ENCODE measurements at regions not wholly inside any gene's neighbourhood (a gene's known extent, or its start where the extent isn't known, plus 50 kb on each side); places are given as distances from the start of the nearest gene placed in this dataset.
"Not testable (repeated sequence)": the region's sequence is repeated elsewhere in the genome, so short reads cannot be mapped to it uniquely, and the experiment has no call there.

DNA sequence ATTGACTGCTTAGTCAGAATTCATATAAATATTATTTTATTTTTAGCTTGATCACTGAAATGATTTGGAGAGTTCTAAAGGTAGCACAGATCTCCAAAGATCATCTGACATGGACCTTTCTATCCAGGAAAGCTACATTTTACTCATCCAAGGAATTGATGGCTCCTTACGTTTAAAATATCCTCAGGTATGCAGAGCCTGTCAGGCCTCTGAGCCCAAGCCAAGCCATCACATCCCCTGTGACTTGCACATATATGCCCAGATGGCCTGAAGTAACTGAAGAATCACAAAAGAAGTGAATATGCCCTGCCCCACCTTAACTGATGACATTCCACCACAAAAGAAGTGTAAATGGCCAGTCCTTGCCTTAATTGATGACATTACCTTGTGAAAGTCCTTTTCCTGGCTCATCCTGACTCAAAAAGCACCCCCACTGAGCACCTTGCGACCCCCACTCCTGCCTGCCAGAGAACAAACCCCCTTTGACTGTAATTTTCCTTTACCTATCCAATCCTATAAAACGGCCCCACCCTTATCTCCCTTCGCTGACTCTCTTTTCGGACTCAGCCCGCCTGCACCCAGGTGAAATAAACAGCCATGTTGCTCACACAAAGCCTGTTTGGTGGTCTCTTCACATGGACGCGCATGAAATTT is 411.6 kb upstream of the RORB start:
- H3K4me1 Mint-ChIP-seq (ENCODE audit: low read depth); H3K9me3 Mint-ChIP-seq; H3K27me3 Mint-ChIP-seq (ENCODE audit: low read depth); H3K27ac Mint-ChIP-seq; H3K4me3 Mint-ChIP-seq; H3K36me3 Mint-ChIP-seq (ENCODE audit: low read depth): not testable (repeated sequence)

DNA sequence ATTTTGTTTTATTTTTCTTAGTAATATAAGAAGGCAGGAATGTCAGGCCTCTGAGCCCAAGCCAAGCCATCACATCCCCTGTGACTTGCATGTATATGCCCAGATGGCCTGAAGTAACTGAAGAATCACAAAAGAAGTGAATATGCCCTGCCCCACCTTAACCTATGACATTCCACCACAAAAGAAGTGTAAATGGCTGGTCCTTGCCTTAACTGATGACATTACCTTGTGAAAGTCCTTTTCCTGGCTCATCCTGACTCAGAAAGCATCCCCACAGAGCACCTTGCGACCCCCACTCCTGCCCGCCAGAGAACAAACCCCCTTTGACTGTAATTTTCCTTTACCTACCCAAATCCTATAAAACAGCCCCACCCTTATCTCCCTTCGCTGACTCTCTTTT is 406.2 kb upstream of the RORB start:
- not testable (repeated sequence) for H3K9me3 Mint-ChIP-seq; H3K4me1 Mint-ChIP-seq (ENCODE audit: low read depth); H3K27ac Mint-ChIP-seq

DNA sequence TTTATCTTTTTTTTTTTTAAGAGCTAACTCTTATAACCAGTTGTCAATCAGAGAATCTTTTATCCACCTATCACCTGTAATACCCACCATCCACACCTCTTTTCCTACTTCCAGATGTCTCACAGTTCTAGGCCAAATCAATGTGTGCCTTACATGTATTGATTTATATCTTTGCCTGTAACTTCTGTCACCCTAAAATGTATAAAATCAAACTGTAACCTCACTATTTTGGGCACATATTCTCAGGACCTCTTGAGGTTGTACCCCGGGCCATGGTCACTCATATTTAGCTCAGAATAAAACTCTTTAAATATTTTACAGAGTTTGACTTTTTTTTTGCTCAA is 404.7 kb upstream of the RORB start:
- Mint-ChIP-seq H3K27ac (no peak overlapping the region), H3K9me3 (no peaks in the 10 kb centered on the region), H3K4me3 (no peak overlapping the region), H3K27me3 (ENCODE audit: low read depth) (no peaks in the 10 kb centered on the region), H3K36me3 (ENCODE audit: low read depth) (no peaks in the 10 kb centered on the region), H3K4me1 (ENCODE audit: low read depth) (no peaks in the 10 kb centered on the region)

More for the DNA sequence above, 406.2 kb upstream of the RORB start:
- H3K36me3 Mint-ChIP-seq (ENCODE audit: low read depth); H3K4me3 Mint-ChIP-seq; H3K27me3 Mint-ChIP-seq (ENCODE audit: low read depth): not testable (repeated sequence)

DNA sequence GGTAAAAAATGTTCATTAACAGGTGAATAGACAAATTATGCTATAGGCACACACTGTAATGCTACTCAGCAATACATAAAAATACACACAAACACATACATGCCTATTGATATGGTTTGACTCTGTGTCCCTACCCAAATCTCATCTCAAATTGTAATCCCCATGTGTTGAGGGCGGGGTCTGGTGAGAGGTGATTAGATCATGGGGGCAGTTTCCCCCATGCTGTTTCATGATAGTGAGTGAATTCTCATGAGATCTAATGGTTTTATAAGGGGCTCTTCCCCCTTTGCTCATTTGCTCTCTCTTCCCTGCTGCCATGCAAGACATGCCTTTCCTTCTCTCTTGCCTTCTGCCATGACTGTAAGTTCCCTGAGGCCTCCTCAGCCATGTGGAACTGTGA is 403.1 kb upstream of the RORB start:
- H3K27ac Mint-ChIP-seq; H3K4me1 Mint-ChIP-seq (ENCODE audit: low read depth); H3K27me3 Mint-ChIP-seq (ENCODE audit: low read depth); H3K9me3 Mint-ChIP-seq; H3K4me3 Mint-ChIP-seq; H3K36me3 Mint-ChIP-seq (ENCODE audit: low read depth): not testable (repeated sequence)

DNA sequence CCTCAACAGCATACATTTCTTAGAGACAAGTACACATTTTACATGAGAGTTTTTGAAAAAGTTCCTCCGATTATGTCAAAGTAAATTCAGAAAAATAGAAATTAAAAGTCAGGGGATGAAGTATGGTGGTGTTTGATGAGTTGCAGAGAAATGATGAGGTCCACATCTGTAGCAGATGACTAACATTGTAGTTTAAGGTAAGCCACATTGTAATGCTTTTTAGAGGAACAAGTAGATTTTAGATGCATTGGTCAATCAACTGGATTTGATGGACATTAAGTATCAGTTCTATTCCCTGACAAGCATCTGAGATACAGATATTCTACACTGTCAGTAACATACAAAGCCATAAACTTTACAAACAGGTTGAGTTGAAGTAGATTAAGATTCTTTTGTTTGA is 402.4 kb upstream of the RORB start:
- H3K27ac Mint-ChIP-seq: no peak overlapping the region
- no peaks in the 10 kb centered on the region for H3K9me3 Mint-ChIP-seq
- no peak overlapping the region for H3K4me3 Mint-ChIP-seq
- no peaks in the 10 kb centered on the region for H3K27me3 Mint-ChIP-seq (ENCODE audit: low read depth)
- H3K4me1 Mint-ChIP-seq (ENCODE audit: low read depth): no peaks in the 10 kb centered on the region
- H3K36me3 Mint-ChIP-seq (ENCODE audit: low read depth): no peaks in the 10 kb centered on the region

DNA sequence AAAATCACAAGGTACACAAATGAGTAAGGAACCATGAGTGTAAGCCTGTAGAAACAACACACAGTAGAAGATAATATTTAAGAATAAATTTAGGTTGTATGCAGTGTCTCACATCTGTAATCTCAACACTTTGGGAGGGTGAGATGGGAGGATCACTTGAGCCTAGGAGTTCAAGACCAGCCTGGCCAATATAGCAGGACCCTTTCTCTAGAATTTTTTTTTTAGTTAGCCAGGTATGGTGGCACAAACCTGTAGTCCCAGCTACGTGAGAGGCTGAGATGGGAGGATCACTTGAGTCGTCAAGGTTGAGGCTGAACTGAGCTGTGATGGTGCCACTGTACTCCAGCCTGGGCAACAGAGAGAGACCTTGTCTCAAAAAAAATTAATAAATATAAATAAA is 401.2 kb upstream of the RORB start:
- no peak overlapping the region for H3K27ac Mint-ChIP-seq
- no peaks in the 10 kb centered on the region for H3K4me1 Mint-ChIP-seq (ENCODE audit: low read depth)
- H3K36me3 Mint-ChIP-seq (ENCODE audit: low read depth): no peaks in the 10 kb centered on the region
- no peak overlapping the region for H3K4me3 Mint-ChIP-seq
- H3K9me3 Mint-ChIP-seq: no peaks in the 10 kb centered on the region
- H3K27me3 Mint-ChIP-seq (ENCODE audit: low read depth): no peaks in the 10 kb centered on the region

DNA sequence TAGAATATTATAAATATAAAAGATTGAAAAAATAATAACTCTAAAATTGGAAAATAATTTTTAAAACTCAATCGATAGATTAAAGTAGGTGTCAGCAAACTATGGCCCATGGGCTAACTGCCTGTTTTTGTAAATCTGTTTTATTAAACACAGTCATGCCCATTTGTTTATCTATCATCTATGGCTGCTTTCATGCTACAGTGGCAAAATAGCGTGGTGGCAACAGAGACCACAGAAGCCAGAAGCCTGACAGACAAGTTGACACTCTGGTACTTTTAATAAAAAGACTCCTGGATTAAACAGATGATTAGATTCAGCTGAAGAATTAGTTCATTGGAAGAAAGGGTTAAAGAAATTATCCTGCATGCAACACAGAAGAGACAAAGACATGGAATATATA is 400.7 kb upstream of the RORB start:
- Mint-ChIP-seq H3K4me1 (ENCODE audit: low read depth) (no peaks in the 10 kb centered on the region), H3K36me3 (ENCODE audit: low read depth) (no peaks in the 10 kb centered on the region), H3K9me3 (no peaks in the 10 kb centered on the region), H3K27me3 (ENCODE audit: low read depth) (no peaks in the 10 kb centered on the region), H3K27ac (no peak overlapping the region), H3K4me3 (no peak overlapping the region)

DNA sequence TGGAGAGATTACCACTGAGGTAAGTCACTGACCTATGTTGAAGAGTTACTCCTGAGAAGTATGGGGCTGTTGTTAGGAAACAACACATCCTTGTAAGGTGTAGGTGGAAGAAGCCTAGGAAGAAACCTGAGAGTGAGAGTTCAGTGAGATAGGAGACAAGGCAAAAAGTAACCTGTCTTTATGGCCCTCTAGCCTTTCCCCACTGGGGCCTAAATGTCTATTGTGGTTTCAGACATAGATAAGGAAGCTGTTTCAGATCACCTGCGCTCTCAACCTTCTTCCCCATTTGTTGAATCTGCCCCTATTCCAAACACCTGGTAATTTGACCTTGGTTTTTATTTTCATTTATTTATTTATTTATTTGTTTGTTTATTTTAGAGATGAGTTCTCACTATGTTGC is 397.1 kb upstream of the RORB start:
- Mint-ChIP-seq H3K9me3 (peaks cover 8% of the 10 kb centered on the region), H3K36me3 (ENCODE audit: low read depth) (no peaks in the 10 kb centered on the region), H3K27me3 (ENCODE audit: low read depth) (no peaks in the 10 kb centered on the region), H3K4me3 (no peak overlapping the region), H3K4me1 (ENCODE audit: low read depth) (no peaks in the 10 kb centered on the region), H3K27ac (no peak overlapping the region)

DNA sequence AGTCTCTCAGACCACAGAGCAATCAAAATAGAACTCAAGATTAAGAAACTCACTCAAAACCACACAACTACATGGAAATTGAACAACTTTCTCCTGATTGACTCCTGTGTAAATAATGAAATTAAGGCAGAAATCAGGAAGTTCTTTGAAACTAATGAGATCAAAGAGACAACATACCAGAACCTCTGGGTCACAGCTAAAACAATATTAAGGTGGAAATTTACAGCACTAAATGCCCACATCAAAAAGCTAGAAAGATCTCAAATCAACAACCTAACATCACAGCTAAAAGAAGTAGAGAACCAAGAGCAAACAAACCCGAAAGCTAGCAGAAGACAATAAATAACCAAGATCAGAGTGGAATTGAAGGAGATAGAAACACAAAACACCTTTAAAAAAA is 395.0 kb upstream of the RORB start:
- not testable (repeated sequence) for H3K4me3 Mint-ChIP-seq; H3K27me3 Mint-ChIP-seq (ENCODE audit: low read depth); H3K4me1 Mint-ChIP-seq (ENCODE audit: low read depth); H3K27ac Mint-ChIP-seq; H3K36me3 Mint-ChIP-seq (ENCODE audit: low read depth); H3K9me3 Mint-ChIP-seq

DNA sequence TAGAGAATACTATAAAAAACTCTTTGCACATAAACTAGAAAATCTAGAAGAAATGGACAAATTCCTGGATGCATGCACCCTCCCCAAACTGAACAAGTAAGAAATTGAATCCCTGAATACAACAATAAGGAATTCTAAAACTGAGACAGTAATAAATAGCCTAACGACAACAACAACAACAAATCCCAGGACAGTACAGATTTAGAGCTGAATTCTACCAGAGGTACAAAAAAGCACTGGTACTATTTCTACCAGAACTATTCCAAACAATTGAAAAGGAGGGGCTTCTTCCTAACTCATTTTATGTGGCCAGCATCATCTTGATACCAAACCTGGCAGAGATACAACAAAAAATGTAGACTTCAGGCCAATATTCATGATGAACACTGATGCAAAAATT is 394.4 kb upstream of the RORB start:
- H3K27me3 Mint-ChIP-seq (ENCODE audit: low read depth): no peaks in the 10 kb centered on the region
- H3K36me3 Mint-ChIP-seq (ENCODE audit: low read depth): no peaks in the 10 kb centered on the region
- no peaks in the 10 kb centered on the region for H3K4me1 Mint-ChIP-seq (ENCODE audit: low read depth)
- H3K9me3 Mint-ChIP-seq: peaks cover 8% of the 10 kb centered on the region
- H3K27ac Mint-ChIP-seq: no peak overlapping the region
- no peak overlapping the region for H3K4me3 Mint-ChIP-seq

DNA sequence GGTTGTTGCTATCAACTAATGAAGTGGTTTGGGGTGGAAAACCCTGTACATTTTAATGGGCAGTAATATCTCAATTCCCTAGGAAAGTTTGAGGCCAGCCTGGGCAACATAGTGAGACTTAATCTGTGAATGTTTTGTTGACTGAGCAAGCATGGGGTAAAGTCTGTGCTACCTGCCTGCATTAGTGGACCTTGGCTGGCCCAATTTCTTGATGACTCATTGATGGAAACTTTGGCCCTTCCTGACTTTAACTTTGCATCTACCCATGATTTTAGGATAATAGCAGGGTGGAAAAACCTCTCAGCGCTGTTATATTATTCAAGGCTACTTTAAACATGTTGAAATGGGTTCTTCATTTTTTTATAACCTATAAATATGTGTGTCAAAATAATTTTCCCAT is 389.4 kb upstream of the RORB start:
- Mint-ChIP-seq H3K27me3 (ENCODE audit: low read depth) (no peaks in the 10 kb centered on the region), H3K36me3 (ENCODE audit: low read depth) (no peaks in the 10 kb centered on the region), H3K4me3 (no peak overlapping the region), H3K9me3 (no peaks in the 10 kb centered on the region), H3K4me1 (ENCODE audit: low read depth) (no peaks in the 10 kb centered on the region), H3K27ac (no peak overlapping the region)

DNA sequence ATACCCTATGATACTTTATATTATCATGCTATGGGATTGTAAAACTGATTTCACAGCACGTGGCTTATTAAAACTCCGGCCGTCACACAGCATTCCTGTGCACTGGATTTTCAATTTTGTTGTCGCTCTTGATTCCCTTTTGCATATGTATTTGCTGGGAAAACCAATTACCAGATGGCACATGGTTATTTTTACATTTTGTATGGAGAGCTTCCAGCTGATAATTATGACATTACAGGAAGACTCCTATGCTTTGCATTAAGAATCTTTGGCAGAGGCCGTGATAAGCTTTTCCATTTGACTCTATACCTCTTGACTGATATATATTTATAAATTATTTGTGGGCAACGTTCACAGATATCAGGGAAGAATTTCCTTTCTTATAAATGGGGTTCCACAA is 381.2 kb upstream of the RORB start:
- Mint-ChIP-seq H3K27ac (no peak overlapping the region), H3K4me1 (ENCODE audit: low read depth) (no peaks in the 10 kb centered on the region), H3K36me3 (ENCODE audit: low read depth) (no peaks in the 10 kb centered on the region), H3K27me3 (ENCODE audit: low read depth) (no peaks in the 10 kb centered on the region), H3K4me3 (no peak overlapping the region), H3K9me3 (peaks cover 3% of the 10 kb centered on the region)

DNA sequence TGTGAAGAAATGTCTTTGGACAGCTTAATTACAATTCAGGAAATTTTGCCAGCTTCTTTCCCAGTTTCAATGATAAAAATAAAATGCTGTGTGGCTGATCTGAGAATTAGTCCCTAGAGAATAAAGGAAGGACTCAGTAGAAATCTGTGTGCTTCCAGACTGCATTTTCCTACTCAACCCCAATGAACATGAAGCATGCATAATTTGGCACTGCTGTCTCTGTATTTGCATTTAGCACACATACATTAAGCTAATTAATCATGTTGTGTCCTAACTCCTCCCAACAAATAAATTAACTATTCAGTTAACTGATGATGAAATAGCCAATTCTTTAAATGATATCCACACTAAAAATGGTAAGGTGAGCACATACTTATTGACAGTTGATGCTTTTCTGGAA is 380.0 kb upstream of the RORB start:
- H3K27ac Mint-ChIP-seq: no peak overlapping the region
- no peaks in the 10 kb centered on the region for H3K36me3 Mint-ChIP-seq (ENCODE audit: low read depth)
- no peaks in the 10 kb centered on the region for H3K27me3 Mint-ChIP-seq (ENCODE audit: low read depth)
- peaks cover 6% of the 10 kb centered on the region for H3K4me1 Mint-ChIP-seq (ENCODE audit: low read depth)
- peaks cover 6% of the 10 kb centered on the region for H3K9me3 Mint-ChIP-seq
- H3K4me3 Mint-ChIP-seq: no peak overlapping the region

DNA sequence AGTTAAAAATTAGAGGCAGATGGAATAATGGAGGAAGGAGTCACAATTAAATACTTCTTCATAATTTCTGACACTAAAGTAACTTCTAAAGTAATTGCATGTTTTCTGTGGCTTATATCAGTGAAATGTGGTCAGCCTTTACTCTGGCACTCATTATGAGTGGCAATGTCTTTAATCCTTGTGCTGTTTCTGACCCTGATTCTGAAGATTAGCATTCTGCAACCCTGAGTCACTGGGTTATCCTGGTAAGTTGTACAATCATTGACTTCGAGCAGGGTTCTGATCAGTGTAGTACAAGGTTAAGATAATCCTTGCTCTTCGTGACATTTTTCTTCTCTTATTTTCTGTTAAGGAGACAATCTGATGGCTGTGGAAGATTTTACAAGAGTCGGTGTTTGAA is 379.4 kb upstream of the RORB start:
- no peaks in the 10 kb centered on the region for H3K27me3 Mint-ChIP-seq (ENCODE audit: low read depth)
- no peak overlapping the region for H3K27ac Mint-ChIP-seq

DNA sequence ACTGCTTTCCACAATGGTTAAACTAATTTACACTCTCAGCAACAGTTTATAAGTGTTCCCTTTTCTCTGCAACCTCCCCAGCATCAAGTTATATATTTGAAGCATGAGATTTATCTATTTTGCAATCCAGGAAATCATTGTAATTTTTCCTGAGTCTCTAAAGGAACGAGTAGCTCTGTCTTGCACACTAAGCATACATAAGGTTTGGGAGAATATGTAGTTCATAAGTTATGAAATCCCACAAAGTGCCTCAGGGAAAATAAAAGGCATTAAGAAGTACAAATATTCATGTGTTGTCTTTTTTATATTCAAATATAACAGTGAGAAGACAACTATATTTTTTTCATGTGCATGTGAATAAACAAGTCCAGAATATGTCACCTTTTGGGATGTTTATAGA is 377.1 kb upstream of the RORB start:
- H3K27ac Mint-ChIP-seq: no peak overlapping the region
- H3K27me3 Mint-ChIP-seq (ENCODE audit: low read depth): no peaks in the 10 kb centered on the region
- H3K4me1 Mint-ChIP-seq (ENCODE audit: low read depth): peaks cover 12% of the 10 kb centered on the region
- H3K36me3 Mint-ChIP-seq (ENCODE audit: low read depth): no peaks in the 10 kb centered on the region
- H3K4me3 Mint-ChIP-seq: no peak overlapping the region
- H3K9me3 Mint-ChIP-seq: peaks cover 6% of the 10 kb centered on the region

More for the DNA sequence above, 379.4 kb upstream of the RORB start:
- Mint-ChIP-seq H3K4me3 (no peak overlapping the region), H3K36me3 (ENCODE audit: low read depth) (no peaks in the 10 kb centered on the region), H3K4me1 (ENCODE audit: low read depth) (peaks cover 10% of the 10 kb centered on the region), H3K9me3 (peaks cover 6% of the 10 kb centered on the region)

DNA sequence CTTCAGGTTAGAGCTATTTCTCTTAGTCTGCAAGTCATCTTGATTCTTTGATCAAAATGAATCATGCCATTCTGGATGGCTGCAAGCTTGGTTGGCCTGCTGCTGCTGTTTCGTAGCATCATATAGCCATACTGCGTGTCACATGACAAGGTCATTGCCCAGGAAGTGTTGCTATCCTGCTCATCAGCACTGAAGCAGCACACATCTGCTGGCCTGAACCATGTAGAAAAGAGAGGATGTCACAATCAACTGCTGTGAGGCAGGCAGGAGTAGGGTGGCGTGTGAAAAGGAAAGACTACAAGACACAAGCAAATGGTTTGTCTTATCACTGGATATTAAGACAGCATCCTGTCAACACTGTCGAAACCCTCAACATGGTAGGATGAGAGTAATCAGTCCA is 376.7 kb upstream of the RORB start:
- H3K36me3 Mint-ChIP-seq (ENCODE audit: low read depth): no peaks in the 10 kb centered on the region
- H3K4me1 Mint-ChIP-seq (ENCODE audit: low read depth): peaks cover 12% of the 10 kb centered on the region
- H3K27me3 Mint-ChIP-seq (ENCODE audit: low read depth): no peaks in the 10 kb centered on the region
- H3K9me3 Mint-ChIP-seq: peaks cover 6% of the 10 kb centered on the region
- H3K27ac Mint-ChIP-seq: no peak overlapping the region
- H3K4me3 Mint-ChIP-seq: no peak overlapping the region

All from T-helper 1 cell treated with Interleukin-12 subunit alpha and Interleukin-12 subunit beta and Interleukin-4 antibody, amounts not matched to agents 30 μg/mL and 1 μg/mL, for 36 hours (primary cell).